ENCODE measurements at regions not wholly inside any gene's neighbourhood (a gene's known extent, or its start where the extent isn't known, plus 50 kb on each side); places are given as distances from the start of the nearest gene placed in this dataset.

GRCh38 chr13:109949397-109949796, 163.0 kb upstream of the IRS2 start:
- Mint-ChIP-seq H3K9me3 (ENCODE audit: unreplicated experiment) (peaks cover 8% of the 10 kb centered on the region), H3K4me1 (ENCODE audit: low read depth, unreplicated experiment) (no peaks in the 10 kb centered on the region), H3K36me3 (ENCODE audit: insufficient read depth, unreplicated experiment) (no peaks in the 10 kb centered on the region), H3K4me3 (ENCODE audit: unreplicated experiment) (no peak overlapping the region), H3K27ac (ENCODE audit: unreplicated experiment) (no peak overlapping the region), H3K27me3 (ENCODE audit: insufficient read depth, unreplicated experiment) (no peaks in the 10 kb centered on the region)
- CTCF ChIA-PET: no interaction called here
- no peaks in the 10 kb centered on the region for H3K4me1 ChIP-seq
- no peak overlapping the region for H3K4me3 ChIP-seq (ENCODE audit: low read depth, low read length)
- BruUV-seq (replicated peaks): no TSS peak
- POLR2A ChIA-PET: no interaction called here
- intact Hi-C loops (cut with micrococcal nuclease; ENCODE audit: unreplicated experiment): no loop called here
- H3K36me3 ChIP-seq (ENCODE audit: control insufficient read depth, insufficient read depth, low read length): no peaks in the 10 kb centered on the region
- 0 out of 2 replicates have a peak, but pooled peaks cover 7% of the 10 kb centered on the region for H3K9me3 ChIP-seq
- H3K27me3 ChIP-seq (replicated peaks; ENCODE audit: control insufficient read depth, insufficient read depth, low read length): no peaks in the 10 kb centered on the region
- no peak for DNase-seq
- TF ChIP-seq CTCF (IDR thresholded peaks at IDR 0.05; ENCODE audit: insufficient read depth in 1 of 2, low read depth in 1 of 2, low read length in 1 of 2, severe bottlenecking in 1 of 2, unreplicated experiment in 1 of 2): no peak

GRCh38 chr13:109947006-109947405, 160.6 kb upstream of the IRS2 start:
- Mint-ChIP-seq H3K27ac (ENCODE audit: unreplicated experiment) (no peak overlapping the region), H3K36me3 (ENCODE audit: insufficient read depth, unreplicated experiment) (no peaks in the 10 kb centered on the region), H3K4me1 (ENCODE audit: low read depth, unreplicated experiment) (no peaks in the 10 kb centered on the region), H3K9me3 (ENCODE audit: unreplicated experiment) (peaks cover 8% of the 10 kb centered on the region), H3K4me3 (ENCODE audit: unreplicated experiment) (no peak overlapping the region), H3K27me3 (ENCODE audit: insufficient read depth, unreplicated experiment) (no peaks in the 10 kb centered on the region)
- no TSS peak for BruUV-seq (replicated peaks)
- no peaks in the 10 kb centered on the region for H3K27me3 ChIP-seq (replicated peaks; ENCODE audit: control insufficient read depth, insufficient read depth, low read length)
- H3K36me3 ChIP-seq (ENCODE audit: control insufficient read depth, insufficient read depth, low read length): no peaks in the 10 kb centered on the region
- H3K9me3 ChIP-seq: peaks cover 12% of the 10 kb centered on the region; the same call in 1 of the 2 replicates
- TF ChIP-seq CTCF (IDR thresholded peaks at IDR 0.05; ENCODE audit: insufficient read depth in 1 of 2, low read depth in 1 of 2, low read length in 1 of 2, severe bottlenecking in 1 of 2, unreplicated experiment in 1 of 2): no peak
- intact Hi-C loops (cut with micrococcal nuclease; ENCODE audit: unreplicated experiment): no loop called here
- H3K4me3 ChIP-seq (ENCODE audit: low read depth, low read length): no peak overlapping the region
- ChIA-PET POLR2A (no interaction called here), CTCF (no interaction called here)
- peaks cover 3% of the 10 kb centered on the region for H3K4me1 ChIP-seq
- no peak for DNase-seq

- BruUV-seq (replicated peaks): no TSS peak
- Histone ChIP-seq H3K9me3 (peaks cover 12% of the 10 kb centered on the region; the same call in 1 of the 2 replicates), H3K27me3 (replicated peaks; ENCODE audit: control insufficient read depth, insufficient read depth, low read length) (no peaks in the 10 kb centered on the region), H3K36me3 (ENCODE audit: control insufficient read depth, insufficient read depth, low read length) (no peaks in the 10 kb centered on the region), H3K4me1 (peaks cover 8% of the 10 kb centered on the region), H3K4me3 (ENCODE audit: low read depth, low read length) (no peak overlapping the region)
- POLR2A ChIA-PET: no interaction called here
- no peak overlapping the region for H3K4me3 Mint-ChIP-seq (ENCODE audit: unreplicated experiment)
- TF ChIP-seq CTCF (IDR thresholded peaks at IDR 0.05; ENCODE audit: insufficient read depth in 1 of 2, low read depth in 1 of 2, low read length in 1 of 2, severe bottlenecking in 1 of 2, unreplicated experiment in 1 of 2): no peak
- intact Hi-C loops (cut with micrococcal nuclease; ENCODE audit: unreplicated experiment): no loop called here
- CTCF ChIA-PET: no interaction called here
- no peaks in the 10 kb centered on the region for H3K4me1 Mint-ChIP-seq (ENCODE audit: low read depth, unreplicated experiment)
- no peak overlapping the region for H3K27ac Mint-ChIP-seq (ENCODE audit: unreplicated experiment)
- no peaks in the 10 kb centered on the region for H3K36me3 Mint-ChIP-seq (ENCODE audit: insufficient read depth, unreplicated experiment)
- H3K9me3 Mint-ChIP-seq (ENCODE audit: unreplicated experiment): no peaks in the 10 kb centered on the region
- H3K27me3 Mint-ChIP-seq (ENCODE audit: insufficient read depth, unreplicated experiment): no peaks in the 10 kb centered on the region
- DNase-seq: no peak
These were observed 159.0 kb upstream of the IRS2 start for GRCh38 chr13:109945206-109945960.
